Body of pancreas (tissue), 4 donors: ENCODE measurements at regions not wholly inside any gene's neighbourhood (a gene's known extent, or its start where the extent isn't known, plus 50 kb on each side); places are given as distances from the start of the nearest gene placed in this dataset.

Experiments
- POLR2A ChIP-seq, 3 donors: fragments of 450-650 bp; IDR thresholded peaks; one replicate each; pipeline ENCODE4 v1.6.1; 2016; ENCODE audit warnings: antibody characterized with exemption in 3 of 3, mild to moderate bottlenecking in 2 of 3
- TF ChIP-seq, protein P1 (sequence below), 7 experiments: fragments of 450-650 bp in 4 of 7; fragments of 200-600 bp in 3 of 7; sonication (generic) in 3 of 7; IDR thresholded peaks; one replicate each; pipeline ENCODE4 v1.5.1; 2016 to 2019; ENCODE audit warnings: antibody characterized with exemption in 7 of 7

GRCh38 chr12:78328524-78328923 is 497.8 kb downstream of the NAV3 start:
- TF ChIP-seq, protein P1, sequence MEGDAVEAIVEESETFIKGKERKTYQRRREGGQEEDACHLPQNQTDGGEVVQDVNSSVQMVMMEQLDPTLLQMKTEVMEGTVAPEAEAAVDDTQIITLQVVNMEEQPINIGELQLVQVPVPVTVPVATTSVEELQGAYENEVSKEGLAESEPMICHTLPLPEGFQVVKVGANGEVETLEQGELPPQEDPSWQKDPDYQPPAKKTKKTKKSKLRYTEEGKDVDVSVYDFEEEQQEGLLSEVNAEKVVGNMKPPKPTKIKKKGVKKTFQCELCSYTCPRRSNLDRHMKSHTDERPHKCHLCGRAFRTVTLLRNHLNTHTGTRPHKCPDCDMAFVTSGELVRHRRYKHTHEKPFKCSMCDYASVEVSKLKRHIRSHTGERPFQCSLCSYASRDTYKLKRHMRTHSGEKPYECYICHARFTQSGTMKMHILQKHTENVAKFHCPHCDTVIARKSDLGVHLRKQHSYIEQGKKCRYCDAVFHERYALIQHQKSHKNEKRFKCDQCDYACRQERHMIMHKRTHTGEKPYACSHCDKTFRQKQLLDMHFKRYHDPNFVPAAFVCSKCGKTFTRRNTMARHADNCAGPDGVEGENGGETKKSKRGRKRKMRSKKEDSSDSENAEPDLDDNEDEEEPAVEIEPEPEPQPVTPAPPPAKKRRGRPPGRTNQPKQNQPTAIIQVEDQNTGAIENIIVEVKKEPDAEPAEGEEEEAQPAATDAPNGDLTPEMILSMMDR (IDR thresholded peaks at IDR 0.05), result no peak
- no peak for TF ChIP-seq POLR2A (IDR thresholded peaks at IDR 0.05)
